ENCODE measurements at regions not wholly inside any gene's neighbourhood (a gene's known extent, or its start where the extent isn't known, plus 50 kb on each side); places are given as distances from the start of the nearest gene placed in this dataset.
"Not testable (repeated sequence)": the region's sequence is repeated elsewhere in the genome, so short reads cannot be mapped to it uniquely, and the experiment has no call there.

DNA sequence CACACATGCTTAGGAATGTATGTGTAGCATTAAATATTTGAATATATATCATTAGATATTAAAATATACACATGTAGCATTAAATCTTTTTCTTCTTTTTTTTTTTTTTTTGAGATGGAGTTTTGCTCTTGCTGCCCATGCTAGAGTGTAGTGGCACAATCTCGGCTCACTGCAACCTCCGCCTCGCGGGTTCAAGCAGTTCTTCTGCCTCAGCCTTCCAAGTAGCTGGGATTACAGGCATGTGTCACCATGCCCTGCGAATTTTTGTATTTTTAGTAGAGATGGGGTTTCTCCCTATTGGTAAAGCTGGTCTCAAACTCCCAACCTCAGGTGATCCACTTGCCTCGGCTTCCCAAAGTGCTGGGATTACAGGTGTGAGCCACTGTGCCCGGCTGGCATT, 1151.6 kb upstream of the FAM98A start:
- TF ChIP-seq, protein P1, sequence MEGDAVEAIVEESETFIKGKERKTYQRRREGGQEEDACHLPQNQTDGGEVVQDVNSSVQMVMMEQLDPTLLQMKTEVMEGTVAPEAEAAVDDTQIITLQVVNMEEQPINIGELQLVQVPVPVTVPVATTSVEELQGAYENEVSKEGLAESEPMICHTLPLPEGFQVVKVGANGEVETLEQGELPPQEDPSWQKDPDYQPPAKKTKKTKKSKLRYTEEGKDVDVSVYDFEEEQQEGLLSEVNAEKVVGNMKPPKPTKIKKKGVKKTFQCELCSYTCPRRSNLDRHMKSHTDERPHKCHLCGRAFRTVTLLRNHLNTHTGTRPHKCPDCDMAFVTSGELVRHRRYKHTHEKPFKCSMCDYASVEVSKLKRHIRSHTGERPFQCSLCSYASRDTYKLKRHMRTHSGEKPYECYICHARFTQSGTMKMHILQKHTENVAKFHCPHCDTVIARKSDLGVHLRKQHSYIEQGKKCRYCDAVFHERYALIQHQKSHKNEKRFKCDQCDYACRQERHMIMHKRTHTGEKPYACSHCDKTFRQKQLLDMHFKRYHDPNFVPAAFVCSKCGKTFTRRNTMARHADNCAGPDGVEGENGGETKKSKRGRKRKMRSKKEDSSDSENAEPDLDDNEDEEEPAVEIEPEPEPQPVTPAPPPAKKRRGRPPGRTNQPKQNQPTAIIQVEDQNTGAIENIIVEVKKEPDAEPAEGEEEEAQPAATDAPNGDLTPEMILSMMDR (IDR thresholded peaks at IDR 0.05), result not testable (repeated sequence)
- TF ChIP-seq NFYB (CRISPR knock-in tag; conservative IDR thresholded peaks at IDR 0.05; ENCODE audit: low read depth); OVOL2 (CRISPR knock-in tag; IDR thresholded peaks at IDR 0.05; ENCODE audit: borderline replicate concordance); NR2C2 (CRISPR knock-in tag; IDR thresholded peaks at IDR 0.05); TEAD4 (CRISPR knock-in tag; IDR thresholded peaks at IDR 0.05); ZNF317 (CRISPR knock-in tag; IDR thresholded peaks at IDR 0.05; ENCODE audit: borderline replicate concordance, low read depth); NR1H2 (CRISPR knock-in tag; IDR thresholded peaks at IDR 0.05): not testable (repeated sequence)
- TF ChIP-seq, protein P2, sequence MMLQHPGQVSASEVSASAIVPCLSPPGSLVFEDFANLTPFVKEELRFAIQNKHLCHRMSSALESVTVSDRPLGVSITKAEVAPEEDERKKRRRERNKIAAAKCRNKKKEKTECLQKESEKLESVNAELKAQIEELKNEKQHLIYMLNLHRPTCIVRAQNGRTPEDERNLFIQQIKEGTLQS (CRISPR knock-in tag; conservative IDR thresholded peaks at IDR 0.05), result not testable (repeated sequence)
- TF ChIP-seq, protein P3, sequence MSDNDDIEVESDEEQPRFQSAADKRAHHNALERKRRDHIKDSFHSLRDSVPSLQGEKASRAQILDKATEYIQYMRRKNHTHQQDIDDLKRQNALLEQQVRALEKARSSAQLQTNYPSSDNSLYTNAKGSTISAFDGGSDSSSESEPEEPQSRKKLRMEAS (CRISPR knock-in tag; IDR thresholded peaks at IDR 0.05), result not testable (repeated sequence)

Data from WTC11 (cell line).